ENCODE measurements at regions not wholly inside any gene's neighbourhood (a gene's known extent, or its start where the extent isn't known, plus 50 kb on each side); places are given as distances from the start of the nearest gene placed in this dataset.

- Mint-ChIP-seq H3K27me3 (no peaks in the 10 kb centered on the region), H3K27ac (no peak overlapping the region), H3K36me3 (ENCODE audit: low read depth) (no peaks in the 10 kb centered on the region), H3K4me1 (no peaks in the 10 kb centered on the region), H3K4me3 (no peak overlapping the region), H3K9me3 (peaks cover 6% of the 10 kb centered on the region)
- DNase-seq (no peak), ATAC-seq (no peak)
These were observed 281.1 kb upstream of the NAV3 start for GRCh38 chr12:77549383-77550128.

- DNase-seq (no peak), ATAC-seq (no peak)
- Mint-ChIP-seq H3K4me3 (no peak overlapping the region), H3K36me3 (ENCODE audit: low read depth) (no peaks in the 10 kb centered on the region), H3K4me1 (no peaks in the 10 kb centered on the region), H3K27me3 (no peaks in the 10 kb centered on the region), H3K9me3 (peaks cover 13% of the 10 kb centered on the region), H3K27ac (no peak overlapping the region)
These were observed 281.9 kb upstream of the NAV3 start for GRCh38 chr12:77548797-77549196.

GRCh38 chr12:77540097-77540496, 290.6 kb upstream of the NAV3 start:
- DNase-seq (no peak), ATAC-seq (no peak)
- no peaks in the 10 kb centered on the region for H3K27me3 Mint-ChIP-seq
- no peak overlapping the region for H3K27ac Mint-ChIP-seq
- no peak overlapping the region for H3K4me3 Mint-ChIP-seq
- H3K36me3 Mint-ChIP-seq (ENCODE audit: low read depth): no peaks in the 10 kb centered on the region
- H3K9me3 Mint-ChIP-seq: peaks cover 17% of the 10 kb centered on the region
- H3K4me1 Mint-ChIP-seq: no peaks in the 10 kb centered on the region

- Mint-ChIP-seq H3K36me3 (ENCODE audit: low read depth) (no peaks in the 10 kb centered on the region), H3K9me3 (peaks cover 8% of the 10 kb centered on the region), H3K4me3 (no peak overlapping the region), H3K27ac (no peak overlapping the region), H3K4me1 (no peaks in the 10 kb centered on the region), H3K27me3 (no peaks in the 10 kb centered on the region)
- ATAC-seq: no peak
- DNase-seq: no peak
These were observed 293.0 kb upstream of the NAV3 start for GRCh38 chr12:77537663-77538062.

GRCh38 chr12:77535734-77536133, 295.0 kb upstream of the NAV3 start:
- Mint-ChIP-seq H3K27me3 (no peaks in the 10 kb centered on the region), H3K4me3 (no peak overlapping the region), H3K36me3 (ENCODE audit: low read depth) (no peaks in the 10 kb centered on the region), H3K27ac (no peak overlapping the region), H3K4me1 (no peaks in the 10 kb centered on the region), H3K9me3 (no peaks in the 10 kb centered on the region)
- ATAC-seq: no peak
- DNase-seq: no peak

- Mint-ChIP-seq H3K27ac (no peak overlapping the region), H3K27me3 (no peaks in the 10 kb centered on the region), H3K36me3 (ENCODE audit: low read depth) (no peaks in the 10 kb centered on the region), H3K4me1 (no peaks in the 10 kb centered on the region), H3K9me3 (no peaks in the 10 kb centered on the region), H3K4me3 (no peak overlapping the region)
- no peak for ATAC-seq
- DNase-seq: no peak
These were observed 298.8 kb upstream of the NAV3 start for GRCh38 chr12:77531912-77532311.

- ATAC-seq: no peak
- no peak for DNase-seq
- Mint-ChIP-seq H3K36me3 (ENCODE audit: low read depth) (no peaks in the 10 kb centered on the region), H3K4me1 (no peaks in the 10 kb centered on the region), H3K27ac (no peak overlapping the region), H3K9me3 (peaks cover 5% of the 10 kb centered on the region), H3K4me3 (no peak overlapping the region), H3K27me3 (no peaks in the 10 kb centered on the region)
These were observed 308.4 kb upstream of the NAV3 start for GRCh38 chr12:77522247-77522646.

GRCh38 chr12:77521508-77522115, 309.1 kb upstream of the NAV3 start:
- H3K9me3 Mint-ChIP-seq: peaks cover 5% of the 10 kb centered on the region
- H3K4me3 Mint-ChIP-seq: no peak overlapping the region
- H3K27ac Mint-ChIP-seq: no peak overlapping the region

GRCh38 chr12:77514511-77514910, 316.2 kb upstream of the NAV3 start:
- H3K36me3 Mint-ChIP-seq (ENCODE audit: low read depth): no peaks in the 10 kb centered on the region
- H3K27ac Mint-ChIP-seq: no peak overlapping the region

More at GRCh38 chr12:77521508-77522115, 309.1 kb upstream of the NAV3 start:
- Mint-ChIP-seq H3K36me3 (ENCODE audit: low read depth) (no peaks in the 10 kb centered on the region), H3K27me3 (no peaks in the 10 kb centered on the region), H3K4me1 (no peaks in the 10 kb centered on the region)
- ATAC-seq (no peak), DNase-seq (no peak)

GRCh38 chr12:77510985-77511384, 319.7 kb upstream of the NAV3 start:
- Mint-ChIP-seq H3K27me3 (no peaks in the 10 kb centered on the region), H3K36me3 (ENCODE audit: low read depth) (no peaks in the 10 kb centered on the region), H3K9me3 (peaks cover 2% of the 10 kb centered on the region), H3K4me3 (no peak overlapping the region), H3K4me1 (no peaks in the 10 kb centered on the region), H3K27ac (no peak overlapping the region)
- ATAC-seq: no peak
- DNase-seq: no peak

More at GRCh38 chr12:77514511-77514910, 316.2 kb upstream of the NAV3 start:
- H3K4me1 Mint-ChIP-seq: no peaks in the 10 kb centered on the region
- no peak for DNase-seq
- H3K4me3 Mint-ChIP-seq: no peak overlapping the region
- no peak for ATAC-seq
- H3K9me3 Mint-ChIP-seq: no peaks in the 10 kb centered on the region
- no peaks in the 10 kb centered on the region for H3K27me3 Mint-ChIP-seq

GRCh38 chr12:77504466-77504865, 326.2 kb upstream of the NAV3 start:
- H3K9me3 Mint-ChIP-seq: peaks cover 16% of the 10 kb centered on the region
- H3K27ac Mint-ChIP-seq: no peak overlapping the region
- no peaks in the 10 kb centered on the region for H3K4me1 Mint-ChIP-seq
- no peak overlapping the region for H3K4me3 Mint-ChIP-seq
- ATAC-seq (no peak), DNase-seq (no peak)
- no peaks in the 10 kb centered on the region for H3K27me3 Mint-ChIP-seq
- no peaks in the 10 kb centered on the region for H3K36me3 Mint-ChIP-seq (ENCODE audit: low read depth)

GRCh38 chr12:77500089-77500488, 330.6 kb upstream of the NAV3 start:
- peaks cover 12% of the 10 kb centered on the region for H3K9me3 Mint-ChIP-seq
- no peak for DNase-seq
- H3K27me3 Mint-ChIP-seq: no peaks in the 10 kb centered on the region
- no peak overlapping the region for H3K4me3 Mint-ChIP-seq
- H3K36me3 Mint-ChIP-seq (ENCODE audit: low read depth): no peaks in the 10 kb centered on the region
- no peak overlapping the region for H3K27ac Mint-ChIP-seq
- no peak for ATAC-seq
- H3K4me1 Mint-ChIP-seq: no peaks in the 10 kb centered on the region

GRCh38 chr12:77497647-77498046, 333.0 kb upstream of the NAV3 start:
- H3K36me3 Mint-ChIP-seq (ENCODE audit: low read depth): no peaks in the 10 kb centered on the region
- no peak overlapping the region for H3K4me3 Mint-ChIP-seq
- no peaks in the 10 kb centered on the region for H3K27me3 Mint-ChIP-seq
- ATAC-seq (no peak), DNase-seq (no peak)
- H3K27ac Mint-ChIP-seq: no peak overlapping the region
- peaks cover 8% of the 10 kb centered on the region for H3K9me3 Mint-ChIP-seq
- H3K4me1 Mint-ChIP-seq: no peaks in the 10 kb centered on the region

GRCh38 chr12:77496714-77497113, 334.0 kb upstream of the NAV3 start:
- Mint-ChIP-seq H3K27ac (no peak overlapping the region), H3K4me3 (no peak overlapping the region), H3K27me3 (no peaks in the 10 kb centered on the region), H3K36me3 (ENCODE audit: low read depth) (no peaks in the 10 kb centered on the region), H3K9me3 (peaks cover 8% of the 10 kb centered on the region), H3K4me1 (no peaks in the 10 kb centered on the region)
- no peak for ATAC-seq
- no peak for DNase-seq

- DNase-seq (no peak), ATAC-seq (no peak)
- H3K27me3 Mint-ChIP-seq: no peaks in the 10 kb centered on the region
- no peak overlapping the region for H3K27ac Mint-ChIP-seq
- no peaks in the 10 kb centered on the region for H3K4me1 Mint-ChIP-seq
- H3K36me3 Mint-ChIP-seq (ENCODE audit: low read depth): no peaks in the 10 kb centered on the region
- H3K9me3 Mint-ChIP-seq: no peaks in the 10 kb centered on the region
- no peak overlapping the region for H3K4me3 Mint-ChIP-seq
These were observed 336.4 kb upstream of the NAV3 start for GRCh38 chr12:77494296-77494695.
